Stimulated activated naive CD4-positive, alpha-beta T cell (primary cell): ENCODE measurements at regions not wholly inside any gene's neighbourhood (a gene's known extent, or its start where the extent isn't known, plus 50 kb on each side); places are given as distances from the start of the nearest gene placed in this dataset.

Experiments used
- DNase-seq, 6 experiments: peaks; one replicate each; lab custom pipeline; 2025; lab: John Stamatoyannopoulos, UW

DNA sequence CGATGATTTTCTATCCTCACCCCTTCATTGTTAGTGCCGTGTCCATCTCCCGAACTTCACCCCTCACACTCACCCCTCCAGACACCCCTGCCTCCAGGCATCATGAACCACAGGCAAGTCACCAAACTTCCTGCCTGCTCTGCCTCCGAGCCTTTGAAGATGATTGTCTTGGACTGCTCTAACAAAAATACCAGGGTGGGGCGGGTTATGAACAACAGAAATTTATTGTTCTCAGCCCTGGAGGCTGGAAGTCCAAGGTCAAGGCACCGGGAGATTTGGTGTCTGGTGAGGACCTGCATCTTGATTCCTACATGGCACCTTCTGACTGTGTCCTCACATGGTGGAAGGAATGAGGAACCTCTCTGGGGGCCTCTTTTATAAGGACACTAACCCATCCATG, 1508.3 kb downstream of the TBC1D22A start:
- no peak for DNase-seq

DNA sequence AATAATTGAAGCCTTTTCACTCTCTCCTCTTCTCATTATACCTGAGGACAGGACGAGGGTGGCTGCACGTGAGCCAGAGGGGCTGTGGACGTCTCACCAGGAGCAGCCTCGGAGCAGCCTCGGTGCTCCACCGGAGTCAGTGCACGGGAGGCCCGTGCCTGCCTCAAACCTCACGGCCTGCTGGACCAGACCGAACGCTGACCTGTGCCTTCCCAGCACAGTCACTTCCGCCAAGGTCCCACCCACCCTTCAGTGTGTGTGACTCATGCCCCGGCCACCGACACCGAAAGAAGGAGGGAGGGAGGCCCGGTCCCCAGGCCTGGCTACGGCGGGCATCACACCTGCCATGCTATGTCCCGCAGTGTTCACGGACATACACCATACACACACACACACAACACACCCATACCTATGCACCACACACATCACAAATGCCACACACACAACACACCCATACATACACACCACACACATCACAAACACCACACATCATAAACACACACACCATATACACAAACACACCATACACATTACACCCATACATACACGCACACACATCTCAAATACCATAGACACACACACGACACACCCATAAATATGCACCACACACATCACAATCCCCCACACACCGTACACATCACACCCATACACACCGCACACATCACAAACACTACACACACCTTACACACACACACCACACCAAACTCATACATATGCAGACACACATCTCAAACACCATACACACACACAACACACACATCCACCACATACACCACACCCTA, 1506.5 kb downstream of the TBC1D22A start:
- no peak for DNase-seq

DNA sequence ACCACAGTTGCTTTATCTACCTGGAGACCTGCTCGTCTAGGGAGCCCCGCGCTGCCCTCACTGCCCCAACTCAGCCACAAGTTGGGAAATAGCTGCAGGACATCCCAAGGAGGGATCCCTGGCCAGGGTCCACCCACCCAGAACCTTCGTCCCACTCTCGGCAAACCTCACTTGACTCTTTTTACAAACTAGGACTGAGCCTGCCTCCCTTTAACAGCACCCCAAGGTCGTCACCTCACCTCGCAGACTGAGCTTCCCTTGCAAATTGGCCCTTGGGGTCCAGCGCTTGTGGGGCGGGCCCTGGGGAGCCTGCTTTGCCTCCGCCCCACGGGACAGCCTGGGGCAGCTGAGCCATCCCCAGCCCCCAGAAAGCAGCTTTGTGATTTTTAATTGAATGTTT, 1505.8 kb downstream of the TBC1D22A start:
- DNase-seq: no peak

DNA sequence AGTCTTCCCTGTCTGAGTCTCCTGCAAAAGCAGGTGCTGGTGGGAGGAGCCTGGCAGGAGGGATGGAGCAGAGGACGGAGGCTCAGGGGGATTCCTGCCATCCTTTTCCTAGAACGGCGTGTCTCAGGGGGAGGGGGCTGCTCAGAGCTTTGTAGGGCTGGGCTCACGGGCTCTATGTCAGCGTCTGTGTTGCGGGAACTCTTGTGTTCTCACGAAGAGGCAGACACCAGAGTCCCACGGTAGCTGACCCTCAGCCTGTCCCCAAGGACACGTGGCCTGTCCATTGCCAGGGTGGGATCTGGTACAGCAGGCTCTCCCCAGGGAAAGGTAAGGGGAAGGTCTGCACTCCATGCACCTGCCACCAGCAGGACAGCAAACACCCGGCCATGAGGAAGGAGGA, 1505.2 kb downstream of the TBC1D22A start:
- no peak for DNase-seq

DNA sequence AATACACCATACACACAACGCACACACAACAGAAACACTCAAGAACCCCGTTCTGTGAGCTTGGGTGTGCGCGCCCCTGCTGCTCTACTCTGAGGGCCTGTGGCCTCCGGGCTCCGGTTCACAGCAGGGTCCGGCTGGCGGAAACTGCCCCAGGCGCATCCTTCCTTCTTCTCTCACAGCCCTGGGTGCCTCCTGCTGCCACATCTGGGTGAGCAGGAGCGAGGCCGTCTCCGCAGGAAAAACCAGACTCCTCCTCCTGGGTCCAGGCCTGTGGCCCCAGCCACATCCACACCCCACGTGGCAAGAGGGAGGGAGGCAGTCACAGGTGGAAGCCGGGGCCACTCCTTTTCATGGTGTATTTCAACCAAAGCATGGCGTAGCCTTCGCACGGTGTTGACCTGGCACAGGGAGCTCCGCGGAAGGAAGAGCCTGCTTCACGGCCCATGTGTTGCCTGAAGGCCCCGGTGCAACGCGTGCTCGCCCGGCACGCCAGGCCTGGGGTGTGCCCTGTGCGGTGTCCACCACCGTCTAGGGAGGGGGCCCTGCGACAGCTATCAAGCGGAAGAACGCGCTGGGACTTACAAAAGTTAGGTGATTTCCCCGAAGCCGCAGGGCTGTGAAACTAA, 1502.7 kb downstream of the TBC1D22A start:
- DNase-seq: no peak

DNA sequence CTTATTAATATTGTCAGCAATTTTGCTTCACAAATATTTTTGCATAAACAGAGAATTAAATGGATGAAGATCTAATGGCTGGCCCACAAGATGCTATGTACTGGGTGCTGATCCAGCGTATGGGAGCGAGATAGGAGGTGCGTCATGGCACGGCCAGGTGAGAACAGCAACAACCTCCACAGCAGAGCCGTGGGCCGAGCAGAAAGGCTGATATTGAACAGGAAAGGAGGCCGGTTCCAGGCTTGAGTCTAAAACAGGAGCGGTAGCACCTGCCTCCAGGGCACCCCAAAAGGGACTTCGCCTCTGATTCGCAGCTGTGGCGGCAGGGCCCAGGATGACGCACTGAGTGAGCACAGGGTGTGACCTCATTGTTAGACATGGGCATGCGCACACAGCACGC, 1502.1 kb downstream of the TBC1D22A start:
- no peak for DNase-seq

DNA sequence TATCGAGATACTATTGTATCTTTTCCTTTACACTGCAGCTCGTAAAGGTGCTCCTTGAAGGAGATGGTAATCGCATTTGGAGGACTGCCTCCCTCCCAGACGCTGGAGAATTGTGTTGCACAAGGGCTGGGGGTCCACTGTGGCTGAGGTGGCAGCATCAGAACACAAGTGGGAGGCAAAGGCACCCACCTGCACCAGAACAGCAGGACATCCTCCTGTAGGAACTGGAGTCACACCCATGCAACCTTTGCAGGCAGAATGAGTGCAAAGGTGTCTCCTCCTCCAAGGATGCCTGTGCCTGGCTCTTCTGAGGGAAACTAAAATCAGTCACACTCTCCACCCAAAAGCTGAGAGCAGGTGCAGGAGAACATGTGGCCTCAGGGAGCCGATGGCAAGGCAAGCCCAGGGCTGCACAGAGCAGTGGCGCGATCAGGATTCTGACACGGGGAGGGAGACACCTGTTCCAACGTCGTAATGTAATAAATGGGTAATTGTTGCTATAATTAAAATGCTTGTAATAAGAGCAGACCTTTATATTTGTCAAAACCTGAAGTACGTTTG, 1501.4 kb downstream of the TBC1D22A start:
- DNase-seq: no peak

DNA sequence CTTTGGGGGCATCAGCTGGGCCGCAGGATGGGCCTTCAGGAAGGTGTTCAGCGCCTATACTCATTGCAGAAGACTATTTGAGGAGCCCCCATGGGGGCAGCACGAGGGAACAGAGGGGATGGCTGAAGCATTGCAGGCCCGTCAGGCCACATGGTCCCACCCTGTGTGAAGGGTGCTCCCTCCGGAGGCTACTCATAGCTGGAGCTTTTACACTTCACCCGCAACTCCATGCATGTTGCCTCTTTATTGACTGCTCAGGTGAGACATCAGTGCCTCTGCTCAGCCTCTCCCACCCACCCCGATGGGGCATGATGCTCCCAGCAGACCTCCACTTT, 1500.9 kb downstream of the TBC1D22A start:
- DNase-seq: no peak

DNA sequence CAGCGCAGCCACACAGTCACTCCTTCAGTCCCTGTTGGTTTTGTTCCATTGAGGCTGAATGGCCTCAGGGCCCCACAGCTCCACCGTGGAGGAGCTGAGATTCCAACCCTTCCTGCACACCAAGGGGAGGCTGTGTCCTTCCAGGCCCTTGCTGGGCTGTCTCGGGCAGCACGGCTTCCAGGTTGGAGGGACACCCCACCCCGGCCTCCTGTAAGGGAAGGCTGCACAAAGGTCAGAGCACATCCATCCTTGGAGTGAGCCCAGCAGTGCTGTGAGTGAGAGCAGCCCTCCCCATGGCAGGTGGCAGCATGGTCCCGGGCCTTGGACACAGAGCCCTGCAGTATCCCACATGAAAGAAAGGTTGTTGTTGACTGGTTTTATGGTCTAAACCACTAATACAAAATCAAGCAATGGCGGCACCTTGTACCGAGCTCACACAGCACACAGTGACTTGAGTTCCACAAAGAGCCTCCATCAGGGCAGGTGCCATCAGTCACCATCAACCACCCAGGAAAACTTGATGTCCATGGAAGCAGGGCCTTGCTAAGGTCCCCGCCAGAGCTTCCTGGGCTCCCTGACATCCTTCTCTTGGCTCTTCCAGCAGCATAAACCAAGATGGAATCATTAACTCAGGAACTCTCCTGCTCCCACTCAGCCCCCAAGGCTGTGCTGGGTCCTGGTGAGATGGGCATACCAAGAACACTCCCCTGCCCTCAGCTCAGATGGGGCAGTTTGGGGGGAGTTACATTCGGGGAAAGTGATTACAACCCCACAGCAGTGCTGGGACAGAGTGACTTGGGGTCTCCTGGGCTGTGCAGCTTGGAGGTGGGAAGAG, 1500.4 kb downstream of the TBC1D22A start:
- no peak for DNase-seq

DNA sequence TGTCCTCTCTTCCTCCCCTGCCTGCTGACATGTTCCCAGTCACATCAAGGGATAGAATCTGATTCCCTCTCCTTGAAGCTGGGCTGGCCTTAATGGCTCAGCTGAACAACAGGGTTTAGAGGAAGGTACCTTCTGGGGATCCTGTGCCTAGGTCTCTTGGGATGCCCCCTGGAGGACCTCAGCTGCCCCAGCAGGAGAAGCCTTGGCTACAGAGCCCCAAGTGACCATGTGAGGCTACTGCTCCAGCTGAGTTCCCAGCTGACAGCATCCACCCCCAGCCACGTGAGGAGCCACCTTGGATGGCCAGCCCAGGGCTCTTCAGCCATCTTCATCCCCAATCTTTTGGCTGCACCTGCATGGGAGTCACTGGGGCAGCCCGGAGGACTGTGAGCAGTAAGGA, 1499.3 kb downstream of the TBC1D22A start:
- no peak for DNase-seq

DNA sequence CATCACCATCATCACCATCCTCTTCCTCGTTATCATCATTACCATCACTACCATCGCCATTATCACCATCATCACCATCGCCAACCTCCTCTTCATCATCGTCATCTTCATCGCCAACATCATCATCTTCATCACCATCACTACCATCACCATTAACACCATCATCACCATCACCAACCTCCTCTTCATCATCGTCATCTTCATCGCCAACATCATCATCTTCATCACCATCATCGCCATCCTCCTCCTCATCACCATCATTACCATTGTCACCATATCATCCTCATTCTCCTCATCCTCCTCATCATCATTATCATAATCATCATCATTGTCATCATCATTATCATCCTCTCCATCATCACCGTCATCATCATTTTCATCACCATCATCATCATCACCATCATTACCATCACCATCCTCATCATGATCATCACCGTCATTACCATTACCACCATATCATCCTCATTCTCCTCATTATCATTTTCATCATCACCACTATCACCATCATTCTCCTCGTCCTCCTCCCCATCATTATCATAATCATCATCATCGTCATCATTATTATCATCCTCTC, 1498.7 kb downstream of the TBC1D22A start:
- DNase-seq: no peak

DNA sequence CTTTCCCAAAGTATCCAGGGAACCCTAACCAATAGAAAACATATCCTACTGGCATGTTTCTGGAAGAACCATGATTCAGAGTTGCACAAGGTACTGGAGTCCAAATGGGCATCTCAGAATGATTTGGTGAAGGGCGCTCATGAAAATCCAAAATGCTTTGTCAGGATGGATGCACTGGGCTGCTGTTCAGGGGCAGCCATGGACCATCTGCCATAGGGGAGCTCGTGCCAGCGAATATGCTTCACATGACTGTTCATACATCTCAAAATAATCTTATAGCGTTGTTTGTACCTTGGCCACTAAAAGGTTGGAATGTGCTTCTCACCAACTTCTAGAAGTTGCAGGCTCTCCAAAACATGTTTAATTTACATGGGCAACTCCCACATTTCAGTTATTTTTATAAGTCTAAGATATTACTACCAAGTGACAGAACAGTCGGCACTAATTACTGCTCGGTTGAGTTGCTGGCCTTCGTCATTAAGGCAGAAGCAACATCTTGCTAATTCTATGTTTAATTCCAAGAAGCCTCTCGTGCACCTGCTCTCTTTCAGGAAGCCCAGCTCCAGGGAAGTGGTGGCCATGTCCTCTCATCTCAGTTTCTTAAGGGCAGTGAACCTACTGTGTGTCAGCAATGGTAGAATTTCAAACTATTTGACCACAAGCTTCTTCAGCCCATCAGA, 1497.7 kb downstream of the TBC1D22A start:
- no peak for DNase-seq

DNA sequence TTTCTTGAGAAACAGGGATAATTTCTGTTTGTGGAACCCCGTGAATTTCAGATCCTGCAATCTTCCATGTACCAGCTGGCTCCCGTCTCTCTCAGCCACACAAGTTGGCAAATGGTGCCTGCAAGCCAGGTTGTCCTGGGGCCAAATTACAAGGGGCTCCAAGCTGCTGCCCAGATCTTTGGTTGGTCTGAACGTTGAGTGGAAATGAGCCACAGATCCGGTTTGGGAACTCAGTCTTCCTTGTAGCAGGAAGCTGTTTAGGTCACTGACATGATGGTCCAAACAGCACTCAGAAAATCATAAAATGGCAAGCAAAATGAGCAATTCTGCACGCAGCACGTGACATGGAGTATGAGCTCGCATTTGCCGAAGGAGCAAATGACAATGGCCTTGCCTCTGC, 1496.4 kb downstream of the TBC1D22A start:
- DNase-seq: no peak

DNA sequence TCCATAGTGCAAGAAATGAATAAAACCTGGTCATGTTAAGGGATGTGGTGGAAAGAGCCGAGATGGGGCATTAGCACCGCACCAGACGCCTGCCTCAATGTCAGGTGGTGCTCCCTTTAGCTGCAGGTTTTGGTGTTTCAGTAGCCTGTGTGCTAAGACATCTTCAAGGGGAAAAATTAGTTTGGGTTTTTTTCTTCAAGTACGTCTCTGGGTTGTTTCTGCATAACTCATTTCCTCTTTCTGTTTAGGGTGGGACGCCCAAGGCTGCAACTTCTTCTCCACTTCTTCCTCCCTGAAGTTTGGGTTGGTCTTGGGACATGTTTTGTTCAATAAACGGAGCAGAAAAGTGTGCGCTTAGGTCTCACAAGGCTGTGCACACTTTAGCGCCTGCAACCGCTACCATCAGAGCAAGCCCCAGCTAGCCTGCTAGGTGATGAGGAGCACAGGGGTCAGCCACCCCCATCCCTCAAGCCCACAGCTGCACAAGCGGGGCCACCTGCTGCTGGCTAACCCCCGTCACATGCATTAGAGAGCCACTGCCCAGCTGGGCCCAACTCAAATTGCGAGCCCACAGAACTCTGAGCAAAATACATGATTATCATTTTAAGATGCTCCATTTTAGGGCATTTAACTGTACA, 1495.7 kb downstream of the TBC1D22A start:
- no peak for DNase-seq

DNA sequence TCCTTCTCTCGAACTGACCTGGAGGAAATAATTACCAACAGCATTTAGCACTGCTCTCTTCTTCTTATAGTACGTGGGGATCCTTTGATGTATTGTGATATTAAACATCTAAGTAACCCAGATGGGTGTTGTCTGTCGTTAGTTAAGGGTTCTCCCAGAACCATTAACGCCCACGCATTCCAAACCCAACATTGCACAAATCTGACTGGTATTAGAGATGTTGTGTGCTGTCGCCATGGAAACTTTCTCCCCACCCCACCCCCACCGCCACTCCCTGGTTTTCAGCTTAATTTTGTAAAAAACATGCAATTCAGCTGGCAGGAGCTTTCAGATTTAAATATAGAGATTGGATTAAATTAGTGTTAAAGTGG, 1495.2 kb downstream of the TBC1D22A start:
- DNase-seq: no peak

DNA sequence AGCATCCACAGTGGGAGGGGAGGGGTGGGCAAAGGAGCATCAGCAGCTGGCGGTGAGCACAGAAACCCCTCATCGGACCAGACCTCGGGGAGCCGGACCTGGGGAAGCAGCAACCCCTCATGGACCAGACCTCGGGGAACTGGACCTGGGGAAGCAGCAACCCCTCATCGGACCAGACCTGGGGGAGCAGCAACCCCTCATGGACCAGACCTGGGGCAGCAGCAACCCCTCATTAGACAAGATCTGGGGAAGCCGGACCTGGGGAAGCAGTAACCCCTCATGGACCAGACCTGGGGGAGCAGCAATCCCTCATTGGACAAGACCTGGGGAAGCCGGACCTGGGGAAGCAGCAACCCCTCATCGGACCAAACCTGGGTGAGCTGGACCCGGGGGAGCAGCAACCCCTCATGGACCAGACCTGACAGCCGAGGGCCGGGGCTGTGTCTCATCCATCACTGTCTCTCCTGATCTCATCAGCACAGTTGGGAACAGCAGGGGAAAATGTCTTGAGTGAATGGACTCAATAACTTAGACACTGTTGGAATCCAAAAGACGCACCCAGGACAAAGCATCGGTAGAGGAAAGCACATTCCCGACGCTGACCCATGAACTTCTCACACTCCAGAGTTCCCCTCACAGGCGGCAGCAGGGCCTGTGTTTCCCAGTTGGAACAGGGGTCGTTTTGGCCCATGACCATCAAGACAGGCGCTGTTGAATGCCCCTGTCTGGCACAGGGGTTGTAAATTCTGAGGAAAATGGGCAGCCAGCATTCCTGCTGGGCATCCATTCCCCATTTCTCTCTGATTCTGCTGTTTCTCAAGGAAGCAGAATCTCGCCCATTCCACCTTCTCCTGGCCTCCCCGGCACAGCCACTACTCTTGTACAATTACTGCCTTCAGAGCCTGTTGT, 1494.6 kb downstream of the TBC1D22A start:
- DNase-seq: no peak

DNA sequence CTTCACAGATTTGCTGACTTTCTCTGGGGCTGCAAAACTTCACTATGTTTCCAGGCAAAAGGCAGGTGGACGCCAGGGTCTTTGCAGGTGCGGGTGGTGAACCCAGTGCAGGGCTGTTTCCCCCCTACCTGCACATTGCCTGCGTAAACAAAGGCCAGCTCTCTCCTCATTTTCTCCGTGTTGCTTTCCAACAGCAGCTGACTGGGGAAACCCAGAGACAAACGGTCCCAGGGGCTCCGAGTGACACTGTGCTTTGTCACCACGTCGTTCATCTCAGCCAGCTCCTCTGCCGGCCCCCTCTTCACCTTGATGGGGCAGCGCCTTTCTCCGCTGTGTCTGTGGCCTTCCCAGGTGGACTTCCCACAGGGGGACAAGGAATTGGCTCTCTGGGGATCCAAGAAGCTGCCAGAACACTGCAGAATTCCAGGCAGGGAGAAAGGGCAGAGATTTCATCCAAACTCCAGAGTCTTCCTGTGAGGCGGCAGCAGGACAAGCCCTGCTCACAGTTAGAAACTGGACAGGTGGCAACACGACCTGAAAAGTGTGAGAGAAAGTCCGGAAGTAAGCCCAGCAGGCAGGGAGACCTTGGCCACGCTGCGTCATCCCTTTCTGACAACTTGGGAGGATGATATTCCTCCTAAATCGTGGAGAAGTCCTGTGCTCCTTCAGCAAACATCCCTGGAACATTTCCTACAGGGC, 1493.7 kb downstream of the TBC1D22A start:
- no peak for DNase-seq

DNA sequence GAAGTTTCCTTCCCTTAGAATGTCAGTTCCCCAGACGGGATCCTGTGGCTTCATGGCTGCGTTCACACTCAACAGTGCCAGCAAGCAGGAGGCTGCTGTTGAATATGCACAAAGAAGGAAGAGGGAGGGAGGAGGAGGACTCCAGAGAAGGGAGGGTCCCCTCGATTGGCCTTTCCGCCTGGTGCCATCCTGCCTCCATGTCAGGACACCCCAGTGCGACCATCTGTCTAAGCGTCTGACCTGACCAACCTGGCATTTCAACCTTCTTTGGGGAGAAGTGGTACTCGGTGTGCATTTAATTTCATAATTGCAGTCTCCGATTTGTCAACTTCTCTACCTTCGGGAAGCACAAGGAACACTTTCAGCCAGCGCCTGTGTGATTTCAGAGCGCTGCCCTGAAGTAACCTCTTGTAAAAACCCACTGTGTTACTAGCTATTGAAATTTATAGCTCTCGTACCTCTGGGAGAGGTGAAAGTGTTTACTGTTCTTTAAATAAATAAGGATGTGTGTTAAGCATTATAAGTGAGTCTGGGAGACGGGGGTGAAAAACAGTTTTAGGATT, 1491.9 kb downstream of the TBC1D22A start:
- no peak for DNase-seq

DNA sequence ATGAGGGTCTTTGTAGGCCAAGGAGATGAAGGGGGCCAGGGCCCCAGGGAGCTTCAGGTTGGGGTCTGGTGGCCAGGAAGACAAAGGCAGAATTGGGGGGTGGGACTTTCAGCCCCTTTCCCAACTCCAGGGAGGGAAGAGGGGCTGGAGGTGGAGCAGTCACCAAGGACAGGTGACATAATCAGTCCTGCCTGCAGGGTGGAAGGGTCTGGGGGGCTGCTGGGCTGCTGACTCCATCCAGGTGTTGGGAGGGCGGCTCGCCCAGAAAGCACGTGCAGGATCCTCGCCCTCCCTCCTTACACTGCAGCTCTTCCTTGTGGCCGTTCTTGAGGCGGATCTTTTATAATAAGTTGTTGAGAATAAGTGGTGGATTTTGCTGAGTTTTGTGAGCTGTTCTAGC, 1491.1 kb downstream of the TBC1D22A start:
- DNase-seq: no peak
